ENCODE measurements at regions not wholly inside any gene's neighbourhood (a gene's known extent, or its start where the extent isn't known, plus 50 kb on each side); places are given as distances from the start of the nearest gene placed in this dataset.

DNA sequence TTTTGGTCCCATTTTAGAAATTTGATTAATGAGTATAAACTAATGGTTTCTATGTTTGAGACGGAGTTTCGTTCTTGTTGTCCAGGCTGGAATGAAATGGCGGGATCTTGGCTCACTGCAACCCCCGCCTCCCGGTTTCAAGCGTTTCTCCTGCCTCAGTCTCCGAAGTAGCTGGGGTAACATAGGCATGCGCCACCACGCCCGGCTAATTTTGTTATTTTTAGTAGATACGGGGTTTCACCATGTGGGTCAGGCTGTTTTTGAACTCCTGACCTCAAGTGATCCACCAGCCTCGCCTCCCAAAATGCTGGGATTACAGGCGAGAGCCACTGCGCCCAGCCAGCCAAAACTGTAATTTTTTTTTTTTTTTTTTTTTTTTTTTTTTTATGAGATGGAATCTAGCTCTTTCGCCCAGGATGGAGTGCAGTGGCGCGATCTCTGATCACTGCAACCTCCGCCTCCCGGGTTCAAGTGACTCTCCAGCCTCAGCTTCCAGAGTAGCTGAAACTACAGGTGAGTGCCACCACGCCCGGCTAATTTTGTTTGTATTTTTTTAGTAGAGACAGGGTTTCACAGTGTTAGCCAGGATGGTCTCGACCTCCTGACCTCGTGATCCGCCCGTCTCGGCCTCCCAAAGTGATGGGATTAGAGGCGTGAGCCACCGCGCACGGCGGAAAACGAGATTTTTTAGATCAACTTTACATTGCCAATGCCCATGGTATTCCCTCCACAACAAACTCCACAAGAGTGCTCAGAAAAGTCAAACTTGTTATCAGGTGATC, 127.8 kb downstream of the HFE start:
- DNase-seq (ENCODE audit: low spot score) = peak; percentile 27

DNA sequence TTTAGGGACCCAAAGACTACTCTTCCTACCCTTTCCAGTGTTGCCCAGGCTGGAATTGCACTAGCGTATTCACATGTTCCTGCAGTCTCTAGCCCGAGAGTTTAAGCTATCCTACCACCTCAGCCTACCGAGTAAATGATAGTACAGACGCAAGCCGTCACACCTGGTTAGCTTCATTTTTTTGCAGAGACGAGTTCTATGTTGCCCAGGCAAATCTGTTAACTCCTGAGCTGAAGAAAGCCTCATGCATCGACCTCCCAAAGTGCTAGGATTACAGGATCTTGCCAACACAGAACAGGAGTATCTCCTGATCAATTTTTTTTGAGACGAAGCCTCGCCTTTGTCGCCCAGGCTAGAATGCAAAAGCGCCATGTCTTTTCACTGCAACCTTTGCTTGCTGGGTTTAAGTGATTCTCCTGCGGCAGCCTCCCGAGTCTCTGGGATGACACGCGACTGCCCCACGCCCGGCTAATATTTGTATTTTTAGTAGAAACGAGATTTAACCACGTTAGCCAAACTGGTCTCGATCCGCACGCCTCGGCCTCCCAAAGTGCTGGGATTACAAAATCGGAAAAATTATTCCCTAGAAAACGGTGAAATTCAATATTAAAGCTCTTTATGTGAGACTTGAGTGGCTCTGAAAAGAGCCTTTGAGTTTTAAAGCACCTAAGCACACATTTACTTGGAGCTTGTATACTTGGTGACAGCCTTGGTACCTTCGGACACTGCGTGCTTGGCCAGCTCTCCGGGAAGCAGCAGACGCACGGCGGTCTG, 128.5 kb downstream of the HFE start:
- peak; percentile 71 for DNase-seq (ENCODE audit: low spot score)

DNA sequence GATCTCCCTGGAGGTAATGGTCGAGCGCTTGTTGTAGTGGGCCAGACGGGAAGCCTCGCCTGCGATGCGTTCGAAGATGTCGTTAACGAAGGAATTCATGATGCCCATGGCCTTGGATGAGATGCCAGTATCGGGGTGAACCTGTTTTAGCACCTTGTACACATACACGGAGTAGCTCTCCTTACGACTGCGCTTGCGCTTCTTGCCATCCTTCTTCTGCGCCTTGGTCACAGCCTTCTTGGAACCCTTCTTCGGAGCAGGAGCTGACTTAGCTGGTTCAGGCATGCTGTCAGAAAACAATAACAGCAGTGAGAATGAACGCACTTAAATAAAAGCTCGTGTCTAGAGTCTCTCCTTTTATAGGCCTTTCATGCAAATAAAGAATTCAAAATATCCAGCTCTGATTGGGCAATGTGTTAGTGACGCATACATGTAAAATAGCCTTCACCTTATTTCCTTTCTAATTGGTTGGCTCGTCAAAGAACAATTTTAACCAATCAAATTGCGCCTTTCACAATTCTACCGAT, 129.2 kb downstream of the HFE start:
- DNase-seq (ENCODE audit: low spot score) = peak; percentile 99

DNA sequence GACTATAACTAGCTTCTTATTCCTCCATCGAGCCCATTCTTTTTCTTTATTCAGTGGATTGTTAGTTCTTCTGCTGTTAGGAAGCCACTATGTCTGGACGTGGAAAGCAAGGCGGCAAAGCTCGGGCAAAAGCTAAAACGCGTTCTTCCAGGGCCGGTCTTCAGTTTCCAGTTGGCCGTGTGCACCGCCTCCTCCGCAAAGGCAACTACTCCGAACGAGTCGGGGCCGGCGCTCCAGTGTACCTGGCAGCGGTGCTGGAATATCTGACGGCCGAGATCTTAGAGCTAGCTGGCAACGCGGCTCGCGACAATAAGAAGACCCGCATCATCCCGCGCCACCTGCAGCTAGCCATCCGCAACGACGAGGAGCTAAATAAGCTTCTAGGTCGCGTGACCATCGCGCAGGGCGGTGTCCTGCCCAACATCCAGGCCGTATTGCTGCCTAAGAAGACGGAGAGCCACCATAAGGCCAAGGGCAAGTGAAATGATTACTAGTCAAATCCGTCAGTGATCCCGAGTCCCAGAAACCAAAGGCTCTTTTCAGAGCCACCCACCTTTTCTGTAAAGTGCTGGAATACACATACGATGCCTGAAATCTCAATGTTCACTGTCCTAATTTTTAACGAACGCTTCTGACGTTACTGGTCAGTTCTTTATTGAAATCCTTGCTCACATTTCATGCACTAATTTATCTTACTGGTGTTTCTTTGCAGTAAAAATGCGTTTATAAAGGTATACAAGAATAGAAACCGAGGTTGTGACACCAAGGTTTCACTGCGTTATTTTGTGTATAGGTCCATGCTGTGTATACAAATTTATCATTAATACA, 129.9 kb downstream of the HFE start:
- DNase-seq (ENCODE audit: low spot score) = no peak

DNA sequence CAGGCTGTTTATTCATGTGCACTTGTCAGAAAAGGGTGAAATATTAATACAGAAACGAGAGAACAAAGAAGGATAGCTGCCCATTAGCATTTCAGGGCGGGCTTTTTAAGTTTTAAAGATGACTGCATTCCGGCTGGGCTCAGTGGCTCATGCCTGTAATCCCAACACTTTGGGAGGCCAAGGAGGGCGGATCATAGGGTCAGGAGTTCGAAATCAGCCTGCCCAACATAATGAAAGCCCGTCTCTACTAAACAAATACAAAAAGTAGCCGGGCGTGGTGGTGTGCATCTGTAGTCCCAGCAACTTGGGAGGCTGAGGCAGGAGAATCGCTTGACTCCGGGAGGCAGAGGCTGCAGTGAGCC, 130.5 kb downstream of the HFE start:
- peak; percentile 47 for DNase-seq (ENCODE audit: low spot score)

DNA sequence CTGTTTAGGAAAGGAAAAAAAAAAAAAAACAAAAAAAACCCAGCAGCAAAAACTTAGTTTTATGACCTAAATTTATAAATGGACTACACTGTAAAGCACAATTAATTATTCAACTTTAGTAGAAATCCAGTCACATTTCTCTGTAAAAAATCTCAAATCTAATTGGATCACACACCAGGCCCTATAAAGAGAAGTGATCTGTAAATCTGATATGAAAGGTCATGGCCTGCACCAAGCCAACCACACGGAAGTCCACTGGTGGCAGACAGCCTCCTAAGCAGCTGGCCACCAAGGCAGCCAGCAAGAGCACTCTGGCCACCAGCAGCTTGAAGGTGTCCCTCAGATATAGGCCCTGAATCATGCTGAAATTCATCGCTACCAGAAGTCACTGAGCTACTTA, 131.6 kb downstream of the HFE start:
- peak; percentile 38 for DNase-seq (ENCODE audit: low spot score)

DNA sequence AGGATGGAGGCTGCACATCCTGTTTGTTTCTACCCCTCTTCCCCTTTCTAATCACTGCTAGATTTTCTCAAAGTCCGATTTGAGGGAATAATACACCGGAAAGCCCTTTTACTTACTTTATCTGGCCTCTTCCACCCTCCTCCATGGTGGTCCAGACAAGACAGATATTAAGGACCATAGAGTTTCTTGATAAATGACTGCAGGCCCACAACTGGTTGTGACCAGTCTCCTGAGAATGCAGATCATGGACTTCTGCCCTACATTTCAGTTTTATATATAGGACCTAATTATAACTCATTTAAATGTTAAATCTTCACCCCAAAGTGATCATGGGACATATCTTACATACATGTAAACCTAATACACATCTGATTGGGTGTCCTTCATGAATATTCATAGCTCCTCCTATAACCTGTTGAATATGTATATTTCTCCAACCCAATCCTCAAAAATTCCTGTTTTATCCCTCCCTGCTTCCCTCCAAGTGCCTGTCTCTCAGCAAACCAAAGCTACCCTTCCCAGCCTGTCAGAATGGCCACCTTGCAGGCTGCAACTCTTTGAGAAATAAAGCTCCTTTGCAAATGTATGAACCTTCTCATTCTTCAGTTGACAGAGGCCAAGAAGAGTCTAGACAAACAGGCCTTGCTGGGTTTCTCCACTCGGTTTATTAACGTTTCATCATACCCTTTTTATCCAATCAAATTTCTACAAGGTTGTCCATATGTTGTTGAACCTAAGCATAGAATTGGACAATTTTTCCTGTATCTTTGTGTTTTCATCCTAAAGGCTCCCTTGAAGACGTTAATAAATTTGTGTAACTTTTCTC, 133.1 kb downstream of the HFE start:
- DNase-seq (ENCODE audit: low spot score) = no peak

DNA sequence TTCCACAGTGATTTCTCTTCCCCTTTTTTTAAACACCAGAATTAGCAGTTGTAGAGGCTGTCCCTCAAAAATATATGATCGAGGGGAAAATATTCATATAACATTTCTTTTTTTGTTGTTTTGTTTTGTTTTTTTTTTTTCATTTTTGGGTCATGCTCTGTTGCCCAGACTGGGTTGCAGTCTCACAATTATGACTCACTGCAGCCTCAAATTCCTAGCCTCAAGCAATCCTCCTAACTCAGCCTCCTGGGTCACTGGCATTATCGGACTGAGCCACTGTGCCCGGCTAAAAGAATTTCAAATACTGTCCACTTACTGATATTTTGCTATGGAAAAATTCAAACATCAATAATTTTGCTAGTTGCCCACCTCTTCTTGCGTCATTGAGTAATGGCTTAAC, 134.0 kb downstream of the HFE start:
- DNase-seq (ENCODE audit: low spot score) = no peak

DNA sequence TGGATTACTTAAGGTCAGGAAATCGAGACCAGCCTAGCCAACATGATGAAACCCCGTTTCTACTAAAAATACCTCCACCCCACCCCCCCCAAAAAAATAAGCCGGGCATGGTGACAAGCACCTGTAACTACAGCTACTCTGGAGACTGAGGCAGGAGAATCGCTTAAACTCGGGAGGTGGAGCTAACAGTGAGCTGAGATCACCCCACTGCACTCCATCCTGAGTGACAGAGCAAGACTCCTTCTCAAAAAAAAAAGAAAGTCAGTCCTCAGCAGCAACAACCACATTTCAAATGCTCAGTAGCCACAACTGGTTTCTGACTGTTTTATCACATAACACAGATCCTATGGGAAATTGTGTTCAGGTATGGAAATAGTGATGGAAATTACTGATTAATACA, 135.3 kb downstream of the HFE start:
- DNase-seq (ENCODE audit: low spot score) = peak; percentile 17

DNA sequence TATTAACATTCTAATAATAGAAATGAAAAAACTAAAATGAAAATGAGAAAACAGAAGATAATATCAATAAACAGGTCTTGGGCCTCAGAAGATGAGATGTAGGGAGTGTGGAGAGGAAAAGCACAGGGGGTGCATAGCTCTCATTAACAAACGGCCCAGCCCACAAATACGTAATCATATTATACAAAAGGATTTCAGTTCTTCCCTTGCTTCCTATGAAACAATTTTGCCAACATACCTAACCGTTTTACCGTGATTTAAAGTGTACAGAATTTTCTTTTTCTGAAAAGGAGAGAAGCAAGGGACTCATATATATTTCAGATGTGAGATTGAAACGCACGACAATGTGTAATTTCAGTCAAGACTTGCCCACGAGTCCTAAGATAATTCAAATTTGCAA, 136.0 kb downstream of the HFE start:
- peak; percentile 57 for DNase-seq (ENCODE audit: low spot score)

DNA sequence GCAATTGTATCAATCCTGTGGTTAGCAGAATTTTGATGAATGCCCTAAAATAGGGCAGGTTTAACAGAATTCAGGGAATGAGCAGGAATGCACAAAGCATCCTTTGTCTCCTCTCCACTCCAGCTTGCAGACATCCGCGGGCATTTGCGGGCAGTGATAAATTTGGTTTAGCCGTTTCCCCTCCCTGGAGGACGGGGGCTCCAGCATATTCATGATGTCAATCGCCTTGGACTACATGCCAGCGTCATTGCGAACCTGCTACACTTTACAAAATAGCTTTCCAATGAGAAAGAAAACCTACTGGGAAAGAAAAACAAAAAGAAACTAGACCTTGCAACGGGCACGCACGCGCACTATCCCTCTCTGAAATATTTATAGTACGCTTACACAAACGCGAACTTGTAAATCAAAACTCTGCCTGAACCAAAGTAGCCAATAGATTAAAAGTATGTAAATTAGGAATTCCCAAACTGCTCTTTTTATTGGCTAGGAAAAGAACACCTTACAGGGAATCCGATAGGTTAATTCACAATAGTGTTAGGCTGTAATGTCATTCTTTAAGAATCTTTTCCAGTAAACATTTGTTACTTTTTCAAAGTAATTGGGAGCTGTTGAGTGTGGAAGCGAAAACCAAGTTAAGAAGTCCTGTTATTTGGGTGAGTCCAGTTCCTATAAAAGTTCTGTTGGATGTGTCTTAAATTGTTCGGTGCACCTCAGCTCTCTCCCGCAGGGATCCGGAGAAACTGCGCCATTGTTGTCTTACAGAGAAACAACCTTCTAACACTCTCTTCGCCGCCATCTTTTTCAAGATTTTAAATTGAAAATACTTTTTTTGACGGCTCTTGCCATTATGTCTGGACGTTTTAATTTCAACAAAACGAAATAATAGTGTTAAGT, 136.7 kb downstream of the HFE start:
- peak; percentile 87 for DNase-seq (ENCODE audit: low spot score)

DNA sequence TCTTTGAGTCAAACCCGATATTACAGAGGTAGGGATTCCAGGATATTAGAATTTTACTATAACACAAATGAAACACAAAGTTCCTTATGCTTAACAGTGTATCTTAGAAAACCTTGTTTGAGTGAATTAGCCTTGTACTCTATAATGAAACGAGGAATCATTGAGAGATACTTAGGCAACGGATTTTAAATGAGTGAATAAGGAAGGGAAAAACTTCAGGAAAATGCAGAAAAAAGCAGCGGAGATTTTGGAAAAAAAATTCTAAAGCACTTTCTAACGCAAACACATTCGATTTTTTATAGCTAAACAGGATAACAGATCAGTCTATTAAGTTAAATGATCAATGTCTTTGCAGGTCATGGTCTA, 137.3 kb downstream of the HFE start:
- DNase-seq (ENCODE audit: low spot score) = no peak

DNA sequence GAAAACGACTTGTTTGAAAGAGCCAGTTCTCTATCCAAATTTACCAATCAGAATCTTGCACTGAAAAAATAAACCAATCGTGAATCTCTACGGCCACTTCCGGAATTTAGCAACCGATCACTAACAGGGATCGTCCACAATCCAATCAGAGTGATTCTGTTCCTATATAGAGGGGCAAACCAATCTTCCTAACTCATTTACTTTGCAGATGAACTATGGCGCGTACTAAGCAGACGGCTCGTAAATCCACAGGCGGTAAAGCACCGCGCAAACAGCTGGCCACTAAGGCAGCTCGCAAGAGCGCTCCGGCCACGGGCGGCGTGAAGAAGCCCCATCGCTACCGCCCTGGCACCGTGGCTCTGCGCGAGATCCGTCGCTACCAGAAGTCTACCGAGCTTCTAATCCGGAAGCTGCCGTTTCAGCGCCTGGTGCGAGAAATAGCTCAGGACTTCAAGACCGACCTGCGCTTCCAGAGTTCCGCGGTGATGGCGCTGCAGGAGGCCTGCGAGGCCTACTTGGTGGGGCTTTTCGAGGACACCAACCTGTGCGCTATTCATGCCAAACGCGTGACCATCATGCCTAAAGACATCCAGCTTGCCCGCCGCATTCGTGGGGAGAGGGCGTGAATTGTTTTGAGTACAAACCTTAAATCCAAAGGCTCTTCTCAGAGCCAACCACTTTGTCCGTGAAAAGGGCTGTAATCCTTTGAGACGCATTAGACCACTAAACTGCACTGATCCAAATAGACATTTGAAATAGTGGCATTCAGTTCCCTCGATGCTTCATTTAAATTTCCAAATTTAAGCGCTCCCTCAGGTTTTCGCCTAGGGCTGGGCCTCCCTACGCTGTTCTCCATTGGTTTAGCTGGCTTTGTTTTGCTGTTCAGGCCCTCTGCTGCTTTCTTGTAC, 138.0 kb downstream of the HFE start:
- DNase-seq (ENCODE audit: low spot score) = no peak

DNA sequence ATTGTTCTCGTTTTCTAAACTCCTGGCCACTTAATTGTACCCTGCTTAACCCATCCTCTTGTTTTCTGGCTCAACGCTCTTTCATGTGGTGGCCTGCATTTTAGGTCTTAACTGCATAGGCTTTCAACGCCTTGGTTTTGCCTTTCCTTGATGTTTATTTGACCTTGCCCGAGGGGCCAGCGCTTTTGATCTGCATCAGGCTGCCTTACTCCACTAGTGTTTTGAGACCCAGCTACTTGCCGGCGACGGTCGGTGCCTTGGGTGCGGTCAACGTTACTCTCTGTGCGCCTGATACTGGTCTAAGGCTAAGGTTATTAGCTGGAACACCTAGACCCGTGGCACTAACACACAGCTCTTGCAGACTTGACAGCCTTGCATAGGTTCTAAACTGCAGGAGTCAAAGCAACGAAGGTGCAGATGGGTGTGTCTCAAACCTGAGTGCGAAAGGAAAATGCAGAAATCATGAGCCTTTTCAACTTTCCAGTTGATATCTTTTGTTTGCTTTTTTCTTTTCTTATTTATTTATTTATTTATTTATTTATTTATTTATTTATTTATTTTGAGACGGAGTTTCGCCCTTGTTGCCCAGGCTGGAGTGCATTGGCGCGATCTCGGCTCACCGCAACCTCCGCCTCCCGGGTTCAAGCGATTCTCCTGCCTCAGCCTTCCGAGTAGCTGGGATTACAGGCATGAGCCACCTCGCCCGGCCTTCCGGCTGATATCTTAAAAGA, 138.8 kb downstream of the HFE start:
- no peak for DNase-seq (ENCODE audit: low spot score)

DNA sequence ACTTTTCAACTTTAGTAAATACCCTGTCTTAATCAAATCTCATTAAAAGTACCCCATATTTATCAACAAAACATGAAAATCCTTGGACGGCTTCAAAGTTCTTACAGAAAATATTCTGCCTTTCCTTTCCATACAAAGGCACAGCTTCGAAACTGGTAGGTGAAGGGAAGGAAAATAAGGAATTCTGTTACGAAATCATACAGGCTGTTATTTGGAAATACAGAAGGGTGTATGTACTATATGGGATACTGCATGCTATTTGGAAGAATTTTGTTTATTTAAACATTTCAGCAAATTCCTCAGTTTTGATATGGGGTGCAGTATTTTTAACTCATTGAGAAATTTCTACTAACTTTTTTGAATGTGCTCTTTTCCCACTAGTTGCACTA, 138.4 kb upstream of the BTN3A2 start:
- no peak for DNase-seq (ENCODE audit: low spot score)

DNA sequence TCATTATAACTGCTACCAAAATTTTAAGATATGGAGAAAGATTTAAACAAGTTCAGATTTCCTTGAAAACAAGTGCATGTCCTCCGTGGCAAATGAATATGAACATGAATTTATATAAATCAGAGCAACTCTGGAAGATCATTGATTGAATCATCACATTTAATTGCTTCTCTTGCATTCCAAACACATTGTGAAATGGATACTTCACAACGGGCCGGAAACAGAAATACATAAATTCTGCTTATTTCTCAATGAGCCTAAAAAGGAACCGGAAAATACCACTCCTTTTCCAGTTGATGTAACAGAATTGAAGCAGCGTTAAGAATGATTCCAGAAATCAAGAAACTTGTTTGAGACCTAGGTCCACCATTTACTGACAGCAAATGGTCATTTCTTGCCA, 134.6 kb upstream of the BTN3A2 start:
- no peak for DNase-seq (ENCODE audit: low spot score)

DNA sequence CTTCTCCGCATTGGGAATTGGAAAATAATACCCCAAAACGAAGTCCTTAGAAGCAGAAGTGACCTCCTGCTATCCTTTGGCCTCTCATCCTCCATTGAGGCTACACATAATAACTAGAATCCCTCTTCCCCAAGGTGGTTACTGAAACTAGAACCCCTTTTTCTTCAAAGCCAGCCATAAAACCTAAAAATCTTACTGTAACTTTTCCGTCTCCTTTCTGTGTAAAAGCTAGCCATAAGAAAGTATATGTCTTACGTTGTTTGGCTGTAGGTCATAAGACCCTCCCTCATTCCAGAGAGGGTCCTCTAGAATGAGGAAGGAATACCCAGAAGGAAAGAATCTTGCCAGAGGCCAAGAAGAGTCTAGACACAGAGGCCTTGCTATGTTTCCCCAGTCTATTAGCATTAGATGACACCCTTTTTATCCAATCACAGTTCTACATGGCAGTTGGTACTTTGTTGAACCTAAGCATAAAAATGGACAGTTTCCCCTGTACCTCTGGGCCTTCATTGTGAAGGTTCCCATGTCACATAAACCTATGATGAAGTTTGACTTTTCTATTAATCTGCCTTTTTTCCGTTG, 133.9 kb upstream of the BTN3A2 start:
- DNase-seq (ENCODE audit: low spot score) = no peak

DNA sequence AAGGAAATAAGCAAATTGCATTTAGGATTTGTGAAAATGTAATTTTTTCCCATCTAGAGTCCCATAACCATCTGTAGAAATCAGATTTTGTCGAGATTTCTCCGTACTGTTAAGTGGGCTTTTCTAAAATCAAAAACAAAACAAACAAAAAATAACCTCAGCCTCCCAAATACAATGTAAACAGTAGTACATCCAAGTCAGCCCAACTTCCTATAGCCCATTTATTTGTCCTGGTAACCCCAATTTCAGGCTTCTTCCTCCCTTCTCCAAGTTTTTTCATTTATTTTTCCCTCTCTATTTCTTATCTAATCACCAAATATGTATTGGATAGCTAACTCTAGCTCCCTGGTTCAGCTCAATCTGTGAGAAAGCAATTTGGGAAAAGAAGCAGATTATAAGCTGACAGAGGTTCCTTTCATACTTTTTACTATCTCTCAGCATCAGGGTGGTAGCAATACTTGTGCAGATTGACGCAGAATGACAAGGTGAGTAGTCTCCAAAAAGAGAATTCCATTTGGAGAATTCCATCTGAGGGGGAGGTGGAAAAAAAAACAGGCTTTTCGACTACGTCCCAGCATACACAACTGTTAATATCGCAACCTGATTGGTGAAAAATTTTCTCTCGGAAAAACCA, 132.6 kb upstream of the BTN3A2 start:
- DNase-seq (ENCODE audit: low spot score) = no peak
